Mucosa of descending colon (tissue), 3 donors: ENCODE measurements at regions not wholly inside any gene's neighbourhood (a gene's known extent, or its start where the extent isn't known, plus 50 kb on each side); places are given as distances from the start of the nearest gene placed in this dataset.
"Not testable (repeated sequence)": the region's sequence is repeated elsewhere in the genome, so short reads cannot be mapped to it uniquely, and the experiment has no call there.

Experiments
- ATAC-seq: fragments of 200-7000 bp; cut with Tn5 transposase; one replicate; pipeline ENCODE4 v1.9.1; 2020; ENCODE audit warnings: mild to moderate bottlenecking, moderate library complexity
- DNase-seq, 3 donors: peaks; one replicate each; pipeline ENCODE4 v3.0.0-alpha.2; 2020
- H3K36me3 ChIP-seq: fragments of 200-600 bp; one replicate; pipeline ENCODE4 v1.8.0; 2021; ENCODE audit warnings: low read depth, mild to moderate bottlenecking
- H3K4me1 ChIP-seq: fragments of 200-600 bp; one replicate; pipeline ENCODE4 v1.8.0; 2021; ENCODE audit warnings: low read depth, mild to moderate bottlenecking
- H3K4me3 ChIP-seq: fragments of 200-600 bp; one replicate; pipeline ENCODE4 v1.8.0; 2021; ENCODE audit warnings: mild to moderate bottlenecking
- H3K9me3 ChIP-seq: fragments of 200-600 bp; one replicate; pipeline ENCODE4 v1.8.0; 2021; ENCODE audit warnings: mild to moderate bottlenecking
- intact Hi-C, 2 donors: fragments of 100-400 bp; cut with DNase I in 1 of 2; cut with micrococcal nuclease in 1 of 2; formaldehyde crosslinking; loops; one replicate each; pipeline versions ENCODE4 v1.11.0 to v1.11.1; 2022; cut with DNase I, micrococcal nuclease
- TF ChIP-seq, protein P1 (sequence below): fragments of 200-600 bp; IDR thresholded peaks from one replicate; pipeline ENCODE4 v1.8.0; 2022; ENCODE audit warnings: antibody characterized with exemption, mild to moderate bottlenecking
- donor health status: DM: no; HTN: no; CAD: no; lungs with moderate emphysema.
- donor health status: DM: no; HTN: no; CAD: no.
- donor health status: DM: no; HTN: yes; CAD: no.

DNA sequence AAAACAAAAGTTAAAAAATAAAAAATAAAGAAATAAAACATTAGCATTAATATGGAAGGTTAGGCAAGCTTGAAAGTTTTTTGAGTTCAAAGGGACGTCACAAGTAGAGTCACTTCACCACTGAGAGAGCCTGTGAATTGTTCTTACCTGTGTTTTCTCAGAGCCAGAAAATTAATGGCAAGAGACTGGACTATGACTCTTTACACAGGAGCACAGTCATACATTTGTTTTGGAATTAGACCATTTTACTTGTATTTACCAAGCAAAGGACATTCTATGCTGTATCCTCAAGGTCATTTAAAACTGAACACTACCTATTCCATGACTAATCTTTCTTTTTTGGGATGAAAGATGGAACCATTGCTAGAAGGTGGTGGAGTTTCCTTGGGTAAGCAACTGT lies 346.1 kb downstream of the FAM47B start:
- ATAC-seq (no peak), DNase-seq (no peak)
- Histone ChIP-seq H3K4me3 (no peak overlapping the region), H3K36me3 (no peaks in the 10 kb centered on the region), H3K9me3 (no peaks in the 10 kb centered on the region), H3K4me1 (no peaks in the 10 kb centered on the region)
- TF ChIP-seq, protein P1, sequence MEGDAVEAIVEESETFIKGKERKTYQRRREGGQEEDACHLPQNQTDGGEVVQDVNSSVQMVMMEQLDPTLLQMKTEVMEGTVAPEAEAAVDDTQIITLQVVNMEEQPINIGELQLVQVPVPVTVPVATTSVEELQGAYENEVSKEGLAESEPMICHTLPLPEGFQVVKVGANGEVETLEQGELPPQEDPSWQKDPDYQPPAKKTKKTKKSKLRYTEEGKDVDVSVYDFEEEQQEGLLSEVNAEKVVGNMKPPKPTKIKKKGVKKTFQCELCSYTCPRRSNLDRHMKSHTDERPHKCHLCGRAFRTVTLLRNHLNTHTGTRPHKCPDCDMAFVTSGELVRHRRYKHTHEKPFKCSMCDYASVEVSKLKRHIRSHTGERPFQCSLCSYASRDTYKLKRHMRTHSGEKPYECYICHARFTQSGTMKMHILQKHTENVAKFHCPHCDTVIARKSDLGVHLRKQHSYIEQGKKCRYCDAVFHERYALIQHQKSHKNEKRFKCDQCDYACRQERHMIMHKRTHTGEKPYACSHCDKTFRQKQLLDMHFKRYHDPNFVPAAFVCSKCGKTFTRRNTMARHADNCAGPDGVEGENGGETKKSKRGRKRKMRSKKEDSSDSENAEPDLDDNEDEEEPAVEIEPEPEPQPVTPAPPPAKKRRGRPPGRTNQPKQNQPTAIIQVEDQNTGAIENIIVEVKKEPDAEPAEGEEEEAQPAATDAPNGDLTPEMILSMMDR = no peak
- intact Hi-C loops = no loop called here

DNA sequence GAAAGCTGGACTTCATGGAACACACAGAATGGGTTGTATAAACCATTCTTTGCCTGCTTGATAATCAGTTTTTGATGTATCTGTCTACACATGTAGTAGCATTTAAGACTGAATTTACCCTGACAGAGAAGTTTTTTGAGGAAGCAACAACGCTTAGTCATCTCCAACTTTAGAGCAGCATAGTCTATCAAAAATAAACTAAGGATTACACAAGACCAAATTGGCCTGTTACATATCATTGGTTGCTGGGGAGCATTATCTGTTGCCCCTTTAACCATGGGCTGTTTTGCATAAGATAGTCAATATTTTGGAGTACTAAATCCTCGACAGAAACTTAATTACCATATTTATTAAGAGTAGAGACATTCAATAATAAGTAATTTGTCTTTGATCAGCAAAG lies 347.4 kb downstream of the FAM47B start:
- Histone ChIP-seq H3K36me3 (no peaks in the 10 kb centered on the region), H3K9me3 (no peaks in the 10 kb centered on the region), H3K4me3 (no peak overlapping the region), H3K4me1 (no peaks in the 10 kb centered on the region)
- no peak for ATAC-seq
- no peak for DNase-seq
- TF ChIP-seq, protein P1 = no peak
- intact Hi-C loops = no loop called here

DNA sequence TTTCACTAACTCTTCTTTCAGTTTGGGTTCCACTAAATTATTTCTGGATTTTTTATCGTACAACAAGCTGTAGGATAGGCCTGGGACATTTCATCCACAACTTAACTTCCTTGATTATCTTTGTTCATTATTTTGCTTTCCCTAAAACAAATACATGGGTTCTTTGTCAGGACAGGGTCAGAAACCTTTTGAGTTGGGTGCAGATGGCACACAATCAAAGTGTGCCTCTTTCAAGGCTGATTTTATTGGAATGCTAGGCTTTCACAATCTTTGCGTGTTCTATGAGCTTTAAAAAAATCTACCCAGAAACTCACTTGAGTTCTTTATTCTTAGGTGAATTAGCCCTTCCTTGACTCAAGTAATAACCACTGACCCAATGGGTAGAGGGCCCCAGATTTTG lies 348.4 kb downstream of the FAM47B start:
- intact Hi-C loops = no loop called here
- DNase-seq = no peak
- TF ChIP-seq, protein P1 = no peak
- Histone ChIP-seq H3K4me1 (no peaks in the 10 kb centered on the region), H3K9me3 (no peaks in the 10 kb centered on the region), H3K36me3 (no peaks in the 10 kb centered on the region), H3K4me3 (no peak overlapping the region)
- ATAC-seq = no peak

DNA sequence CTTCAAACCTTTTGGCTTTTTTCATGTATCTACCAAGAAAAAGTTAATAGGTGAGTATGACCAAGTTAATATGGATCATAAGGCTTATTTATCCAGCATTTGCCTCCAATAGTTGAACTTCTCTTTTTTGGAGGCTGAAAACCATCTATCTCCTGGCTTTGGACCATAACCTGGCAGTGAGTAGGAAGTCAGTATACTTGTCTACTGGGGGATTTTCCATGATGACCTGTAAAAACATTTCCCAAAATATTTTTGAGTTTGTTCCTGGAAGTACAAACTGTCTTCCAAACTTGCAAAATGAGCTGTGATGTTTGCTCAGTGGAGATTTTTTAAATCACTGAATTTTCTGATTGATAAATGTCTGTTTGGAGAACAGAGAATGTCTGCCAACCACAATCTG lies 349.9 kb downstream of the FAM47B start:
- DNase-seq (no peak), ATAC-seq (no peak)
- no peaks in the 10 kb centered on the region for H3K4me1 ChIP-seq
- intact Hi-C loops = no loop called here
- H3K36me3 ChIP-seq = no peaks in the 10 kb centered on the region
- no peak overlapping the region for H3K4me3 ChIP-seq
- TF ChIP-seq, protein P1 = no peak
- H3K9me3 ChIP-seq = no peaks in the 10 kb centered on the region

DNA sequence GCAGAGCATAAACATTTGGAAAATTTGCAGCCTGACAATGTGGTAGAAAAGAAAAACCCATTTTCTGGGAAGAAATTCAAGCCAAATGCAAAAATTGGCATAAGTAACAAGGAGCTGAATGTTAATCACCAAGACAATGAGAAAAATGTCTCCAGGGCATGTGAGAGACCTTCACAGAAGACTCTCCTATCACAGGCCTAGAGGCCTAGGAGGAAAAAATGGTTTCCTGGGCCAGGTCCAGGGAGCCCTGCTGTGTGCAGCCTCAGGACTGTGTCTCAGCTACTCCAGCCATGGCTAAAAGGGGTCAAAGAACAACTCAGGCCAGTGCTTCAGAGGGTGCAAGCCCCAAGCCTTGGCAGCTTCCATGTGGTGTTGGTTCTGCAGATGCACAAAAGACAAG lies 362.4 kb downstream of the FAM47B start:
- DNase-seq, H3K36me3 ChIP-seq, H3K9me3 ChIP-seq, intact Hi-C loops, ATAC-seq, H3K4me1 ChIP-seq, H3K4me3 ChIP-seq: not testable (repeated sequence)

GRCh38 chrX:35339796-35340195 lies 397.2 kb downstream of the FAM47B start:
- TF ChIP-seq, protein P1 = no peak

More at GRCh38 chrX:35339796-35340195, 397.2 kb downstream of the FAM47B start:
- Histone ChIP-seq H3K36me3 (no peaks in the 10 kb centered on the region), H3K4me3 (no peak overlapping the region), H3K9me3 (no peaks in the 10 kb centered on the region), H3K4me1 (no peaks in the 10 kb centered on the region)
- intact Hi-C loops = no loop called here
- ATAC-seq (no peak), DNase-seq (no peak)
